HepG2 (cell line): ENCODE measurements at regions not wholly inside any gene's neighbourhood (a gene's known extent, or its start where the extent isn't known, plus 50 kb on each side); places are given as distances from the start of the nearest gene placed in this dataset.

ENCODE experiments used
- ATAC-seq: fragments of 200-7000 bp; cut with Tn5 transposase; 3 replicates; pipeline ENCODE4 v1.9.1; 2020; ENCODE audit warnings: mild to moderate bottlenecking, moderate library complexity
- BruUV-seq: library from RNA; stranded (reverse); fragments of 400-500 nt; replicated peaks from 2 replicates; lab custom pipeline; 2021; lab: Mats Ljungman, UMichigan
- CTCF ChIA-PET: fragments of 300-600 bp; formaldehyde crosslinking; extraction: SDS; loops from one replicate; lab custom pipeline; 2021; ENCODE audit warnings: low total read pairs, inconsistent platforms, low intra/inter-chr PET ratio; lab: Yijun Ruan, JAX
- POLR2A ChIA-PET: fragments of 350-600 bp; sonication (Branson Sonifier 250); formaldehyde crosslinking; loops from one replicate; lab custom pipeline; 2020; ENCODE audit warnings: antibody characterized with exemption, inconsistent platforms; lab: Yijun Ruan, JAX
- DNase-seq: peaks from one replicate; pipeline ENCODE4 v3.0.0-alpha.2; 2015; ENCODE audit warnings: low spot score
- FAIRE-seq: peaks from 3 replicates; lab custom pipeline; 2011; peaks lifted over from hg19 to GRCh38; lab: Jason Lieb, UNC
- H2AFZ ChIP-seq: one replicate; pipeline ENCODE4 v1.6.1; 2011; ENCODE audit warnings: low read length, inconsistent platforms
- H3K27ac ChIP-seq: fragments of 300-600 bp; 3 replicates; pipeline ENCODE4 v1.8.0; 2011; ENCODE audit warnings: mixed run types, mild to moderate bottlenecking, mixed read lengths, low read length, inconsistent platforms; ENCODE audit not compliant: insufficient read depth; ENCODE audit errors: extremely low read length
- H3K27me3 ChIP-seq, 2 experiments: fragments of 200-600 bp in 1 of 2; 2 replicates in 1 of 2; 3 replicates in 1 of 2; pipeline versions ENCODE4 v1.6.0 to v1.8.0; 2011; ENCODE audit warnings: low read length in 2 of 2, mild to moderate bottlenecking in 2 of 2, moderate library complexity in 2 of 2, inconsistent platforms in 1 of 2; ENCODE audit not compliant: insufficient read depth in 2 of 2, control insufficient read depth in 1 of 2
- H3K36me3 ChIP-seq, 2 experiments: fragments of 200-600 bp in 1 of 2; replicated peaks in 1 of 2; 2 replicates in 1 of 2; 3 replicates in 1 of 2; pipeline versions ENCODE4 v1.5.1 to v1.8.0; 2011; ENCODE audit warnings: low read length in 2 of 2, inconsistent platforms in 1 of 2; ENCODE audit not compliant: insufficient read depth in 2 of 2, control insufficient read depth in 1 of 2
- H3K4me1 ChIP-seq: 2 replicates; pipeline ENCODE4 v1.5.1; 2012; ENCODE audit warnings: low read length, inconsistent platforms; ENCODE audit not compliant: insufficient read depth
- H3K4me2 ChIP-seq: 2 replicates; pipeline ENCODE4 v1.6.0; 2011; ENCODE audit warnings: low read depth, low read length, inconsistent platforms
- H3K4me3 ChIP-seq, 3 experiments: fragments of 200-600 bp in 1 of 3; sonication (generic), shearing (Covaris generic) in 1 of 3; replicated peaks in 1 of 3; 2 replicates each; pipeline ENCODE4 v1.5.1; 2011 to 2016; ENCODE audit warnings: low read length in 3 of 3, inconsistent platforms in 2 of 3, low read depth in 2 of 3, mild to moderate bottlenecking in 2 of 3, control low read depth in 1 of 3, mixed read lengths in 1 of 3; ENCODE audit not compliant: insufficient read depth in 1 of 3
- H3K79me2 ChIP-seq: one replicate; pipeline ENCODE4 v1.6.1; 2011; ENCODE audit warnings: low read length, inconsistent platforms; ENCODE audit not compliant: insufficient read depth
- H3K9ac ChIP-seq: 2 replicates; pipeline ENCODE4 v1.6.0; 2011; ENCODE audit warnings: mild to moderate bottlenecking, low read depth, low read length, inconsistent platforms; ENCODE audit not compliant: insufficient read depth
- H3K9me3 ChIP-seq: 2 replicates; pipeline ENCODE4 v1.5.1; 2012; ENCODE audit warnings: mild to moderate bottlenecking, low read length
- H4K20me1 ChIP-seq: 2 replicates; pipeline ENCODE4 v1.6.0; 2011; ENCODE audit warnings: inconsistent platforms, mild to moderate bottlenecking, low read length, moderate library complexity; ENCODE audit not compliant: insufficient read depth
- ATF1 ChIP-seq: IDR thresholded peaks from 2 replicates; pipeline ENCODE4 v1.6.1; 2016; ENCODE audit warnings: mild to moderate bottlenecking, control low read depth
- ATF7-NPFF ChIP-seq: sonication (generic); formaldehyde crosslinking; IDR thresholded peaks from 2 replicates; pipeline ENCODE4 v1.8.1; 2023; ENCODE audit warnings: mild to moderate bottlenecking, low read depth, missing genetic modification reagents, moderate library complexity
- ELF4 ChIP-seq: sonication (generic); formaldehyde crosslinking; IDR thresholded peaks from 2 replicates; pipeline ENCODE4 v1.5.0; 2020; ENCODE audit warnings: missing genetic modification reagents, mild to moderate bottlenecking, moderate library complexity, borderline replicate concordance
- HDAC1 ChIP-seq: sonication (generic); formaldehyde crosslinking; IDR thresholded peaks from 2 replicates; pipeline ENCODE4 v1.5.1; 2020; ENCODE audit warnings: mild to moderate bottlenecking, missing genetic modification reagents
- HDAC6 ChIP-seq: fragments of 200-600 bp; sonication (generic); IDR thresholded peaks from 2 replicates; pipeline ENCODE4 v1.7.0; 2017; ENCODE audit warnings: mild to moderate bottlenecking, antibody characterized with exemption, low read length, low read depth
- PHF5A ChIP-seq: IDR thresholded peaks from one replicate; pipeline ENCODE4 v1.6.1; 2018; ENCODE audit warnings: low read depth, missing genetic modification reagents; ENCODE audit not compliant: unreplicated experiment
- PRDM4 ChIP-seq: sonication (generic); formaldehyde crosslinking; IDR thresholded peaks from 2 replicates; pipeline ENCODE4 v1.9.0; 2021; ENCODE audit warnings: missing genetic modification reagents, borderline replicate concordance
- SAP130 ChIP-seq: IDR thresholded peaks from 2 replicates; pipeline ENCODE4 v1.6.1; 2016; ENCODE audit warnings: low read depth
- SNRNP70 ChIP-seq: fragments of 200-400 bp; formaldehyde crosslinking; IDR thresholded peaks from 2 replicates; pipeline ENCODE4 v1.6.1; 2017; ENCODE audit warnings: mild to moderate bottlenecking, low read depth, low read length, moderate library complexity
- SOX6 ChIP-seq, 2 experiments: fragments of 450-650 bp in 1 of 2; sonication (generic) in 1 of 2; formaldehyde crosslinking in 1 of 2; IDR thresholded peaks; 2 replicates each; pipeline versions ENCODE4 v1.4.0 to v1.6.1; 2017 to 2020; ENCODE audit warnings: antibody characterized with exemption in 1 of 2, mild to moderate bottlenecking in 1 of 2, missing genetic modification reagents in 1 of 2
- ZBTB7B ChIP-seq: sonication (generic); formaldehyde crosslinking; IDR thresholded peaks from 2 replicates; pipeline ENCODE4 v1.4.0; 2020; ENCODE audit warnings: missing genetic modification reagents
- ZNF234 ChIP-seq: sonication (generic); formaldehyde crosslinking; conservative IDR thresholded peaks from 2 replicates; pipeline ENCODE4 v1.5.1; 2020; ENCODE audit warnings: mild to moderate bottlenecking, missing genetic modification reagents
- ZNF350 ChIP-seq: sonication (generic); formaldehyde crosslinking; IDR thresholded peaks from 2 replicates; pipeline ENCODE4 v1.4.0; 2020; ENCODE audit warnings: mild to moderate bottlenecking, low read depth, missing genetic modification reagents, borderline replicate concordance
- ZNF674 ChIP-seq: sonication (generic); formaldehyde crosslinking; IDR thresholded peaks from 2 replicates; pipeline ENCODE4 v1.5.0; 2020; ENCODE audit warnings: low read depth, mild to moderate bottlenecking, missing genetic modification reagents
- WGBS: methylation state at CpG from one replicate; pipeline ENCODE4 v1.1.6; 2017; ENCODE audit warnings: low lambda C conversion rate; 5-methylcytosine and 5-hydroxymethylcytosine counted together
- in situ Hi-C: cut with HindIII; loops from 2 replicates; pipeline ENCODE4 v1.10.0; 2017; ENCODE audit warnings: low pct_unique_long_range_greater_than_20kb; ENCODE audit not compliant: extremely low pct_ligation_motif_present
- intact Hi-C: fragments of 100-400 bp; cut with micrococcal nuclease; formaldehyde crosslinking; loops from one replicate; pipeline ENCODE4 v1.10.0; 2022; ENCODE audit not compliant: unreplicated experiment
- TF ChIP-seq, protein P1 (sequence below): sonication (generic); formaldehyde crosslinking; IDR thresholded peaks from 2 replicates; pipeline ENCODE4 v1.4.0; 2020; ENCODE audit warnings: mild to moderate bottlenecking, missing genetic modification reagents

DNA sequence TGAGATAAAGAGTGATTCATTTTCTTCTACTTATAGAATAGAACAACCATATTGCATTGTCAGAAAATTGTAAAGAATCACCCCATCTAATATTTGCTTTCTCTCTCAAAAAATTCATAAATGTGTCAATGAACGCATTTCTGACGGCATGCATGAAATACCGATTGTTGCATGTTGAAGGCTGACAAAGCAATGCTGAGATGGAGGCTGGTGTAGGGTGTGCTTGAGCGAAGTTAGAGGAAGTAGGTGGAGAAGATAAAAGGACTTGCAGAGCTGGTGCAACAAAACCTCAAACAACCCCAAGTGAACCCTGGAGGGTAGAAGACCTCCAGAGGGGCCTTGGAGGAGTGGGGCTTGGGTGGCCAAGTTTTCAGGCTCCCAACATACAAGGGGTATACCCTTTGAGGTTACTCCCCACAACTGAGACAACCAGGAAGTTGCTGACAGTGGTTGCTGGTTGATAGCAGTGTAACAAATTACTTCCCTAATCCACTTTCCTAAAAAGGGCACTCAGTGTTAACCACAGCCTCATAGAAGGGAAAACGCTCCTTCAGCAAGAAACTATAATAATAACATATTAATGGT, 452.7 kb downstream of the NLGN4X start:
- in situ Hi-C loops, result no loop called here

GRCh38 chrX:5774446-5774845, 454.2 kb downstream of the NLGN4X start:
- Histone ChIP-seq H3K9me3 (peaks cover 51% of the 10 kb centered on the region), H3K36me3 (no peaks in the 10 kb centered on the region), H3K27me3 (no peaks in the 10 kb centered on the region), H3K79me2 (no peaks in the 10 kb centered on the region), H3K27ac (no peak overlapping the region), H3K4me2 (no peak overlapping the region), H3K4me3 (no peak overlapping the region), H3K4me1 (no peaks in the 10 kb centered on the region), H4K20me1 (no peaks in the 10 kb centered on the region), H3K9ac (no peak overlapping the region), H2AFZ (no peak overlapping the region)
- POLR2A ChIA-PET, result no interaction called here
- ATAC-seq, result no peak
- in situ Hi-C loops, result no loop called here
- intact Hi-C loops, result no loop called here
- CTCF ChIA-PET, result no interaction called here
- no TSS peak for BruUV-seq
- no peak for DNase-seq
- no peak for FAIRE-seq
- TF ChIP-seq PRDM4 (CRISPR knock-in tag) (no peak), SAP130 (CRISPR knock-in tag) (no peak), SOX6 (IDR thresholded peaks at IDR 0.05) (no peak), SOX6 (CRISPR knock-in tag; IDR thresholded peaks at IDR 0.05) (no peak), ZBTB7B (CRISPR knock-in tag) (no peak), ZNF350 (no peak), ATF1 (CRISPR knock-in tag) (no peak), ATF7-NPFF (no peak), ZNF674 (CRISPR knock-in tag) (no peak), HDAC1 (CRISPR knock-in tag) (no peak), PHF5A (no peak)
- TF ChIP-seq, protein P1, sequence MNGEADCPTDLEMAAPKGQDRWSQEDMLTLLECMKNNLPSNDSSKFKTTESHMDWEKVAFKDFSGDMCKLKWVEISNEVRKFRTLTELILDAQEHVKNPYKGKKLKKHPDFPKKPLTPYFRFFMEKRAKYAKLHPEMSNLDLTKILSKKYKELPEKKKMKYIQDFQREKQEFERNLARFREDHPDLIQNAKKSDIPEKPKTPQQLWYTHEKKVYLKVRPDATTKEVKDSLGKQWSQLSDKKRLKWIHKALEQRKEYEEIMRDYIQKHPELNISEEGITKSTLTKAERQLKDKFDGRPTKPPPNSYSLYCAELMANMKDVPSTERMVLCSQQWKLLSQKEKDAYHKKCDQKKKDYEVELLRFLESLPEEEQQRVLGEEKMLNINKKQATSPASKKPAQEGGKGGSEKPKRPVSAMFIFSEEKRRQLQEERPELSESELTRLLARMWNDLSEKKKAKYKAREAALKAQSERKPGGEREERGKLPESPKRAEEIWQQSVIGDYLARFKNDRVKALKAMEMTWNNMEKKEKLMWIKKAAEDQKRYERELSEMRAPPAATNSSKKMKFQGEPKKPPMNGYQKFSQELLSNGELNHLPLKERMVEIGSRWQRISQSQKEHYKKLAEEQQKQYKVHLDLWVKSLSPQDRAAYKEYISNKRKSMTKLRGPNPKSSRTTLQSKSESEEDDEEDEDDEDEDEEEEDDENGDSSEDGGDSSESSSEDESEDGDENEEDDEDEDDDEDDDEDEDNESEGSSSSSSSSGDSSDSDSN (CRISPR knock-in tag), result no peak

More for the DNA sequence above, 452.7 kb downstream of the NLGN4X start:
- Histone ChIP-seq H3K4me1 (no peaks in the 10 kb centered on the region), H3K27me3 (no peaks in the 10 kb centered on the region), H3K4me3 (no peak overlapping the region), H3K79me2 (no peaks in the 10 kb centered on the region), H2AFZ (no peak overlapping the region), H3K27ac (no peak overlapping the region), H3K9me3 (peaks cover 54% of the 10 kb centered on the region), H3K4me2 (no peak overlapping the region), H4K20me1 (no peaks in the 10 kb centered on the region), H3K9ac (no peak overlapping the region), H3K36me3 (no peaks in the 10 kb centered on the region)
- BruUV-seq, result no TSS peak
- intact Hi-C loops, result no loop called here
- ChIA-PET POLR2A (no interaction called here), CTCF (no interaction called here)
- no peak for TF ChIP-seq ZNF234 (CRISPR knock-in tag)
- TF ChIP-seq HDAC6, result no peak
- TF ChIP-seq SNRNP70, result no peak
- TF ChIP-seq ELF4 (CRISPR knock-in tag), result no peak
- FAIRE-seq (no peak), ATAC-seq (no peak), DNase-seq (no peak)
- WGBS, result 0% methylated on average over 5 of the region's 5 CpGs
